ENCODE measurements at regions not wholly inside any gene's neighbourhood (a gene's known extent, or its start where the extent isn't known, plus 50 kb on each side); places are given as distances from the start of the nearest gene placed in this dataset.

GRCh38 chr6:150539111-150539510 is 60.6 kb upstream of the PLEKHG1 start:
- TF ChIP-seq CTCF (conservative IDR thresholded peaks at IDR 0.05; ENCODE audit: low read depth, low read length), result no peak
- TF ChIP-seq EZH2 (IDR thresholded peaks at IDR 0.05; ENCODE audit: low read length, unreplicated experiment), result no peak
